Activated CD8-positive, alpha-beta memory T cell treated with anti-CD3 and anti-CD28 coated beads for 36 hours (primary cell): ENCODE measurements at regions not wholly inside any gene's neighbourhood (a gene's known extent, or its start where the extent isn't known, plus 50 kb on each side); places are given as distances from the start of the nearest gene placed in this dataset.
"Not testable (repeated sequence)": the region's sequence is repeated elsewhere in the genome, so short reads cannot be mapped to it uniquely, and the experiment has no call there.

Source experiments
- CTCF ChIA-PET: fragments of 350-600 bp; sonication (Branson Sonifier 250); formaldehyde crosslinking; loops from one replicate; lab custom pipeline; 2021; ENCODE audit warnings: antibody characterized with exemption; lab: Charles Lee
- POLR2A ChIA-PET: fragments of 350-600 bp; sonication (Branson Sonifier 250); formaldehyde crosslinking; loops from one replicate; lab custom pipeline; 2021; ENCODE audit warnings: antibody characterized with exemption; lab: Charles Lee

DNA sequence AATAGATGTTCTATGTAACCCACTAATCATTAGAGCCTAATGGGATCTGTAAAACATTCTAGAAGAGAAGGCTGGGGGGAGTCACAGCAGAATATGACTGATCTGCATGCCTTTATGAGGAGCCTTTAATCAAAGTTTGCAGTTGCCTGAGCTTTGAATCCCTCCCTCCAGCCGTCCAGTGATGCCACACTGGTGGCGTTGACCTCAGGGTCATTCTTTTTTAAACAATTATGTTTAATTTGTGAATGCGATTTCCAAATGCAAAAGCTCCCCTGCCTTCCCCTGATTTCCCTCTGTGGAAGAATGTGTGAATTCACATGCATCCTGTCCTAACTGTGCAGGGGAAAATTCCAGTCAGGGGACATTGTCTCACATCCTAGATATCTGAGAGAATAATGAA, 199.7 kb upstream of the GPR101 start:
- POLR2A ChIA-PET: no interaction called here
- CTCF ChIA-PET: no interaction called here

DNA sequence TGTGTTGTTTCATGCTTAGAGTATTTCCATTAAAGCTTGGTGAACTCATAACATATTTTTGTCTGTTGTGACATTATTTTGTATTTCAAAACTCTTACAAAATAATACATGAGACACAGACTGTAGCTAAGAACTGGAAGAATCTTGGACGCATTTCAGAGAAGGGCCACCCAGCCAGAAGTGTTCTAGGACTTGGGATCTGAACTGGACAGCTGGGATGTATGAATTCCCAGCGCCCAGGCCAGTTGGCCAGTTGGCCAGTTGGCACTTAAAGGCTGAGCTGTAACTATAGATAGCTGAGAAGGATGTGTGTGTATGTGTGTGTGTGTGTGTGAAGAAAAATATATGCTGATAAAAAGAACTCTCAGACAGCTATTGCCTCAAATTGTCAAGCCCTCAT, 193.4 kb upstream of the GPR101 start:
- CTCF ChIA-PET: no interaction called here
- POLR2A ChIA-PET: no interaction called here

DNA sequence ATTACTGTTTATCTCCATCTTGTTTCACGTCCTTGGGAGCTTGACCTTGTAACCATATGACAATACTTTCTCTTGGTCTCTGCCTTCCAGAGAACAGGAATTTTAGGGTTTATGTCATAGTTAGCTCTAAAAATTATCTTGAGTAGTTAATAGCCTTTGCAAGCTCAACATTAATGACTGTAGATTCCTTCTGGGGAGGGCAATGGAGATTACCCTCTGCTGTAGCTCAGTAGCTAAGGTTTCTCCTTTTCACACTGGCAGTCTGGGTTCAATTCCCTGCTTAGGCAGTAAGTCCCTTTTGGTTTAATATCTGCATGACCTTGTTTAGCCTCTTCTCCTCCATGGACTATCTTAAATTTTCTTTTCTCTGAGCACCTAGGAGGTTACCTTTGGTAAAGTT, 181.7 kb upstream of the GPR101 start:
- POLR2A ChIA-PET: no interaction called here
- CTCF ChIA-PET: no interaction called here

DNA sequence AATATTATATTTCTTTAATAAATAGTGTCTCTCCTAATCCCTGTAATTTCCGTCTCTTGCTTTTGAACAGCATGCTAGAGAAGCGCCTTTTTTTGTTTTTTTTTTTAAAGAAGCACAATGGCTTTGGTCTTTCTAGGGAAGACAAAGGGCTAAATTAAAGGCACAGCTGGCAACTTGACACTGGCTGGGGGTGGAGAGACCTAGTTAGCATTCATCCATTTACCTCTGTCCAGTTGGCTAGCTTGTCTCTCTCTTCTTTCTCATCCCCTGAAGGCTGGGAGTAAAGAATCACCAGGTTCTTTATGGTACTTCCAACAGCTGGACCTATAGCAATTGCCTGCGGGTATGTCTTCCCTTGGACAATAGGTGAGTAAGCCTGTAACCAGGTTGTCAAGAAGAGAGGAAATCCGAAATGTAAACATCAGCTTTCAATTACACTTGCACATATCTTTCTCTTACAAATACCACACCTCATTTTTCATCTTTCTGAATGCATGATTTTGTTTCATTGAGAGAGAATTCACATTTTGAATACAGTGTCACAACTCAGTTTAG, 178.4 kb upstream of the GPR101 start:
- ChIA-PET POLR2A (no interaction called here), CTCF (no interaction called here)

DNA sequence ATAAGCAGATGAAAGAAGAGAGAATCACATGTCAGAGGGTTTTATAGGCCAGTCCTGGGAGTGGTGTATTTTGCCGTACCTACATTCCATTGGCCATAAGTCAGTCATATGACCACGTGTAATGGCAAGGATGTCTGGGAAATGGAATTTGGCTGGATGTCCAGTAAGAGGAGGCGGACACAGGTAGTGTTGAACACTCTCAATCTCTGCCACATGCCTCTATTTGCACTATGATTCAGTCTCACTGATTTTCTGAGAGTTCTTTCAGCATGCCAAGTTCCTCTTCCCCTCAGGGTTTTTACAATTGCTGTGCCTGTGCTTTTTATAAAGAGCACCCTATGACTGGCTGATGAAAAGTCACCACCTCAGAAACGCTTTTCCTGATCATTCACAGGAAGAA, 164.2 kb upstream of the GPR101 start:
- POLR2A ChIA-PET: no interaction called here
- CTCF ChIA-PET: no interaction called here

DNA sequence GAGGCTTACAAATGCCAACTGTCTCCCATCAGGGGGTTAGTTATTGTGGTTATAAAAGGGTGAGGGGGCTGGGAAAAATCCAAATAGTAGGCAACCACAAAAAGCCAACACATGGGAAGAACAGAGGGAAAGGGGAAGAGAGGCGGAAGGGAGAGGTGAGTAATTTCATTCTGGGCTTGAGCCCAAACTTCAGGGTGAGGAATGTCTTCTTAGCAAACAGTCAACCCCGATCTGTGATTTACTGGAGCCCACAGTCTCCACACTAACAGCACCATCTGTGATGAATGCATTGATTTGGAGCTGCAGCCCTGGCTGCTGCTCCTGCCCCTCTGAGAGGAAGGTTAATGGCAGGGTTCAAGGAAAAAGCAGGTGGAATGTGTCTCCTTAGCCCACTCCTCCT, 162.2 kb upstream of the GPR101 start:
- POLR2A ChIA-PET: no interaction called here
- CTCF ChIA-PET: no interaction called here

DNA sequence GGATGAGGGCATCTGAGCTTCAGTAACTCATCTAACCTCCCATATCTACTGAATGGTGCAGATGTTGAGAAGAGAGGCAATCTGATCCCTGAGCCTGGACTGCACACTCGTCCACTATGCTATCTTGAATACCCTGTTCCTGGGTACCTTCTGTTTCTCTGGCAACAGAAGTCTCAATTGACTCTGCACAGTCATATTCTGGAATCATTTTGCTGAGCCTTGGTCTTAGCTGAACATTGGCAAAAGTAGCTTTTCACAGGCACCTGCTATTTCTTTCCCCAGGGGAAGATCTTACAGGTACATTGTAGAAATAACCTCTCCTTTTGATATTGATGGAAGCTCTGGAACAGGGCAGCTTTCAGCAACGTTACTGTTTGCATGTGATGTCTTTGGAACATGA, 161.5 kb upstream of the GPR101 start:
- POLR2A ChIA-PET: no interaction called here
- CTCF ChIA-PET: no interaction called here

DNA sequence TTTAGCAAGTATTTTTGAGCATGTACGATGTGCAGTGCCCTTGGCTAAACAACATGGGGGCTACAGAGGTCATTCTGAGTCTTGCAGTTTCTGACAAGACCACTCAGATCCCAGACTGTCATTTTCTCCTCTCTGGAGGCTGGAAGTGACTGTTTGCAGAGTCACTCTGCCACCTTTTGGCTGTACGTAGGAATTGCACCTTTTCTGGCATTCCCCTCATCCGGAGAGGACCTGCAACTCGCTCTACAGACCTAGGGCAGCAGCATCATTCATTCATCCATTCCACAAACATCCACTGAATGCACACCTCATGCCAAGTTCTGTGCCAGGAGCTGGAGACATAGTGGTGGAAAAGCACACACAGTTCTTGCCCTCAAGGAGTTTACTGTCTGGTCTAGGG, 160.4 kb upstream of the GPR101 start:
- POLR2A ChIA-PET: no interaction called here
- CTCF ChIA-PET: no interaction called here

DNA sequence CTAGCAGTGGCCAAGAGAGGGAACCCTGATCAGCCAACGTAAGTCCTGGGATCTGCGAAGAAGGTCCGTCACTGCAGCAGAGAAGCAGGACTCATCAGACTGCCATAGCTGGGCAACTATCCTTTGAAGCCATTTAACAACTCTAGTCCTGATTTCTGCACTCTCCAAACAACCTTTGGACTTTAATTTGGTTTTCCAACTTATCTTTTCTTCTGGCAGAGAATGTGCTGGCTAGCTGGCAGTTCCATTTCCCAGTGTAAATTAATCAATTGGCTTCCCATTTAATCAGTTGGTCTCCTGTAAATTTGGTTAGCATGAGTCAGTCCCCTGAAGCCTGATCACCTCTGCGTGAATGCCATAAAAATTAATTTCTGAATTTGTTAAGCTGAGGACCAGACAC, 153.7 kb upstream of the GPR101 start:
- CTCF ChIA-PET: no interaction called here
- POLR2A ChIA-PET: no interaction called here

DNA sequence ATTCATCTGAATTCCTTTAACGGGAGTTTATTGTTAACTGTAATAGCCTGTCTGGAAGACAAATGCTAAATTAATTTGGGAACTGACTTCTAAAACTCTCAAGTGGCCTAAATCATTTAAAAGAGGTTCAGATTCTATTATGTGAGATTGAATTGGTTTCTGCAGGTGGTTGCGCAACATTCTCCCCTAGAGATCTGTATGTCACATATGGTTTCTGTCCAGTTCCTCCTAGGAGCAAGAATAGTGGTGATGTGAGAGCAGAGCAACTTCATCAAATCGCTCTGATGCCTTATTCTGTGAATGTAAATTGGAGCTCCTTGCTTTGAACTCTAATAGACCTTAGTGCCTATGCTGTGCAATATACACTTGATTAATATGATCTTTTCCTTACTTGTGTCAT, 144.6 kb upstream of the GPR101 start:
- ChIA-PET POLR2A (no interaction called here), CTCF (no interaction called here)

DNA sequence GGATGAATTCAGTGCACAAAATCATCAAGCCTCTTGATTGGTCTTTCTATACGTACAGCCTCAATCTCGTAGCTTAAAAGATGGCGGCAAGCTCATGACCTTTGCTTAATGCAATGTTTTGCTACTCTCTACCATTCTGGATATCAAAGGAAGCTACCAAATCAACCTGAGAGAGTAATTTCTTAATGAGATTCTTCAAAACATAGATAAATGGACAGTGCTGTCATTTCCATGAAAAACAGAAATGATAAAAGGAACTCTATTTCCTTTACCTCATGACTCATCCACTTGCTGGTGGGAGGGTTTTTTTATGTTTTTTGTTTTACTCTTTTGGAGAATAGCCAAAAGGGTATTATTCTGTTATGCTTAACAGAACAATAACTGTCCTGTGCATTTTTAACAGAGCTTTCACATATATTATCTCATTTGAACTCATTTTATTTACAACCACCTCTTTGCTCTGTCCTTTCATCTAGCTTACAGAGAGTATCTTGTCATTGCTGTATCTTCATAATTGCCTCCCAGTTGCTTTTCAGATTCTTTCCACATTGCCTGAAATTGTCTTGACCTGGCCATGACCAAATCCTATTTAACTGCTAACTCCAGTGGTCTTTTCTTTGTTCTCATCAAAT, 138.6 kb upstream of the GPR101 start:
- ChIA-PET POLR2A (no interaction called here), CTCF (no interaction called here)

DNA sequence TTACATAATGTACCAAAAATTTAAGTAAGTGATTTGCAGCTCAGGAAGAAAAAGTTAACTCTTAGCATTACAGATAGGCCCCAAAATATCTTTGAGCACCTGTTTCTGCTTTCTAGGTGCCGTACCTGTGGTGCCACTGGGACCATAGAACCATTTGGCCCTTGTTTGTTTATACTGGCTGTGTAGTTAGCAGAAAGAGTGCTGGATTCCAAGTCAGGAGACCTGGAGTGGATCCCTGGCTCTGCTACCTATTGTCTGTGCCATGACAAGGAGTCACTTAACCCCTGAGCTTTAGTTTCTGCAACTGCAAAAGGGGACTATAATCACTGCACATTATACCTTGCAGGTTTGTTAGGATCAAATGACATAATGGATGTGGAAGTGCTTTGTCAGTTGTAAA, 137.8 kb upstream of the GPR101 start:
- ChIA-PET CTCF (no interaction called here), POLR2A (no interaction called here)

DNA sequence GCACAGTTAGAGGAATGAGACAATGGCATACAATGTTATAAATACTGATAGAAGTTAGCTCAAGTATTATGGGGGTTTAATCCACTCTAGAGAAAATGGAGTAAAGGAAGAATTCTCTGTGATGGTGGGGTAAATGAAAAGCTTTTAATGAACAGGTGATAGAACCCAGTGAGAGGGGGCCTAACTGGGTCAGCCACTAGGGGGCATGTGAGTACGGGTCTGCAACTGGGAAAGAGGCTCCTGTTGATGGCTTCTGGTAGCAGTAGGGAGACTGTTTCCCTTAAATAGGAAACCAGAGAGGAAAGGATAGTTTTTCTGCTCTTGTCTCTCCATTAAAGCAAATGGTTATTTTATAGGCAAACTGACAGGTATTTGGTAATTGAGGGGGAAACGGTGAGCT, 132.8 kb upstream of the GPR101 start:
- ChIA-PET CTCF (no interaction called here), POLR2A (no interaction called here)

DNA sequence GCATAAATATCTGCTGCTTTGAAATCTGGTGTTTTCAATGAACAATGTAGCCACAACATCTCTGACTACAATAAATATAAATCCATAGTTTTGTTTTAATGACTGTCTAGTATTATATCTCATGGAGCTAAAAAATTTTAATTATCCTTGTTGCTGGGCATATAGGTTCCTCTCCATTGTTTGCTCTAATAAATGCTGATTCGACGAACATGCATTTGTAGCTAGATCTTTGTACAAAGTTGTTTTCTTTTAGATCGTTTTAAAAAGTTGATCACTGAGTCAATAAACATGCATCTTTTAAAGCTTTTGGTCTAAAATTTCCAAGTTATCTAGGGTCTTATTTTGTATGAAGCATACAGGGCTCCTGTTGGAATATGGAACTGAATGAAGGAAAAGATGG, 130.5 kb upstream of the GPR101 start:
- ChIA-PET CTCF (no interaction called here), POLR2A (no interaction called here)

DNA sequence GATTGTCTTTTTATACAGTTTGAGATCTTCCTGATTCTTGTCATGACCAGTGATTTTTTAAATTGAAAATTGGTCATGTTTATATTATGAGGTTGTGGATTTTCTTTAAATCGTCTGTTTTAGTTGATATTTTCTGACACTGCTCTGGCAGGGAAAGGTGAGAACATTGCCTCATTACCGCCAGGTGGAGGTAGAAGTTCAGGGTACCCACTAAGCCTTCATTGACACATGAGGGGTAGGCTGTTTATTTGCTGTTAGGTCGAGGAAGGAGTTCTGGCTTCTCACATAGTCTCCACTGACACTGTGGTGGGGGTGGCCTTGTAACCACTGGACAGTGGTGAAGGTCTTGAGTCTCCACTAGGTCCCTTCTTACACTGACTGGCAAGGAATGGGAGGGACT, 117.6 kb upstream of the GPR101 start:
- POLR2A ChIA-PET: no interaction called here
- CTCF ChIA-PET: no interaction called here

DNA sequence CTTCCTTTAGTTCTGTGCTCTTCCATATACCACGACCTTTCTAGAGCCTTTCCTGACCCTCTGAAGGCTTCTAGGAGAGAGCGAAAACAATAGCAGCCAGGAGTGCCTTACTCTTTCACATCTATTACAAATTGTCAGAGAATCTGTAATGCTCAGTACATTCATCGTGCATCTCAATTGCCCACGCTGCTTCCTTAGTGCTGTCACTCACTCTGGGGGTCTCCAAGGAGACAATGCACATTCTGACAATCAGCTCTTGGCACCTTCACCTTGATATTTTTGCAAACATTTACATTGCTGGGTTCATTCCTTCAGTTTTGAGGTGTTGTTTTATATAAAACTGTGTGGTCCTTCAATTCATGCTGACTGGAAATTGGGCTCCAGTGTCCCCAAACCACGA, 110.1 kb upstream of the GPR101 start:
- CTCF ChIA-PET: no interaction called here
- POLR2A ChIA-PET: no interaction called here

DNA sequence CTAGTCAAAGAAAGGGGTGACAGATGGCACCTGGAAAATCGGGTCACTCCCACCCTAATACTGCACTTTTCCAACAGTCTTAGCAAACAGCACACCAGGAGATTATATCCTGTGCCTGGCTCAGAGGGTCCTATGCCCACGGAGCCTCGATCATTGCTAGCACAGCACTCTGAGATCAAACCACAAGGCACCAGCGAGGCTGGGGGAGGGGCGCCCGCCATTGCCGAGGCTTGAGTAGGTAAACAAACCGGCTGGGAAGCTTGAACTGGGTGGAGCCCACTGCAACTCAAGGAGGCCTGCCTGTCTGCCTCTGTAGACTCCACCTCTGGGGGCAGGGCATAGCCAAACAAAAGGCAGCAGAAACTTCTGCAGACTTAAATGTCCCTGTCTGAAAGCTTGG, 88.9 kb upstream of the GPR101 start:
- POLR2A ChIA-PET, CTCF ChIA-PET: not testable (repeated sequence)

DNA sequence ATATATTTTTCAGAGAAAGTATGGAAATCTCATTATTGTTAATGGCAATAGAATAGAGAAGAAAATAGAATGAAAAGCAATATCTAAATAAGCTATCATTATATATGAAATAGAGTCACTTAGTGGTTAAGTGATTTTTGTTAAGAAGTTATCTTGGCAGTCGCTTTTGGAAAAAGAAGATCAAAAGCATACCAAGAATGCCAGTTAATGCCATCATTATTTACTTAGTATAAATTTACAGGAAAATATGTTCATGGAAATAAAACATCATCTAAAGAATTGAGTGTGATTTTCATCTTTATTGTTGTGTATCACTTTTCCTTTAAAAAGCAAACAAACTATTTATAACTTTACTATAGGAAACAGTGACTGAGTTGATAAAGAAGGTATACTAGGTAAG, 85.3 kb upstream of the GPR101 start:
- POLR2A ChIA-PET: no interaction called here
- CTCF ChIA-PET: no interaction called here

DNA sequence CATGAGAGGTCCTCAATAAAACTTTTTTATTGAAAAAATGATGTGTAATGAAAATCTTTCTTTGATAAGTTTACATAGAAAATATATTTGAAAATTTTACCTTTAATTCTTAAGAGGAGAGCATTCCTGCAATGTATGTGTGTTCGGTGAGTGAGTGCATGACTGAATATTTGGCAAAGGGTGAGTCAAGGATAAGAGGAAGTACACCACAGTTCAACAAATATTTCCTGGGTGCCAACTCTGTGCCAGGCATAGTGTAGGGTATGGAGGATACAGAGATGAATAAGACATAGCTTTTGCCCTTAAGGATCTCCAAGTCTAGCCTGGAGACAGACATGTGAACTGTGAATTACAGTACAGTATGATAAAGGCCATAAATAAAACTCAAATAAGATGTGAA, 84.7 kb upstream of the GPR101 start:
- POLR2A ChIA-PET: no interaction called here
- CTCF ChIA-PET: no interaction called here

DNA sequence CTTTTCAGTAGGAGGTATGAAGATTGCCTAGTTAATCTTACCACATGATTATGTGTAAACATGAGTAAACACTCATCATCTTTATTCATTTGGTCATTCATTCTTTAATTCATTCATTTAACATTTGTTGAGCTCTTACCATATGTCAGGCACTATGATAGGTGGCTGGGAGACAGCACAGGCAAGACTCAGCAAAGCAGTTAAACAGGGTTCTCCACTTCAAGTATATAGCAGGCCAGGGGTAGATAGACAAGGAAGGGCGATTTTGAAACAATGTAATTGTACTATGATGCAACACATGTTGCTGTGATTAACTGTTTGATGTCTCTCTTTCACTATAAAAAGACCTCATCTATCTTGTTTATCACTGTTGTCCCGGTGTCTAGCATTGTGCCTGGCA, 84.3 kb upstream of the GPR101 start:
- POLR2A ChIA-PET: no interaction called here
- CTCF ChIA-PET: no interaction called here

DNA sequence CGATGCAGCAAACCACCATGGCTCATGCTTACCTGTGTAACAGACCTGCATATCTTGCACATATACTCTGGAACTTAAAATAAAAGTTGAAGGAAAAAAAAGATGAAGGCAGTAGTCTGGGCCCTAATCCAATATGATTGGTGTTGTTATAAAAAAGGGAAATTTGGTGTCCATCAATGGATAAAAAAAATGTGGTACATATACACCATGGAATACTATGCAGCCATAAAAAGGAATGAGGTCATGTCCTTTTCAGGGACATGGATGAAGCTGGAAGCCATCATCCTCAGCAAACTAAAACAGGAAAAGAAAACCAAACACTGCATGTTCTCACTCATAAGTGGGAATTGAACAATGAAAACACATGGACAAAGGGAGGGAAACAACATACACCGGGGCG, 74.1 kb upstream of the GPR101 start:
- POLR2A ChIA-PET, CTCF ChIA-PET: not testable (repeated sequence)

DNA sequence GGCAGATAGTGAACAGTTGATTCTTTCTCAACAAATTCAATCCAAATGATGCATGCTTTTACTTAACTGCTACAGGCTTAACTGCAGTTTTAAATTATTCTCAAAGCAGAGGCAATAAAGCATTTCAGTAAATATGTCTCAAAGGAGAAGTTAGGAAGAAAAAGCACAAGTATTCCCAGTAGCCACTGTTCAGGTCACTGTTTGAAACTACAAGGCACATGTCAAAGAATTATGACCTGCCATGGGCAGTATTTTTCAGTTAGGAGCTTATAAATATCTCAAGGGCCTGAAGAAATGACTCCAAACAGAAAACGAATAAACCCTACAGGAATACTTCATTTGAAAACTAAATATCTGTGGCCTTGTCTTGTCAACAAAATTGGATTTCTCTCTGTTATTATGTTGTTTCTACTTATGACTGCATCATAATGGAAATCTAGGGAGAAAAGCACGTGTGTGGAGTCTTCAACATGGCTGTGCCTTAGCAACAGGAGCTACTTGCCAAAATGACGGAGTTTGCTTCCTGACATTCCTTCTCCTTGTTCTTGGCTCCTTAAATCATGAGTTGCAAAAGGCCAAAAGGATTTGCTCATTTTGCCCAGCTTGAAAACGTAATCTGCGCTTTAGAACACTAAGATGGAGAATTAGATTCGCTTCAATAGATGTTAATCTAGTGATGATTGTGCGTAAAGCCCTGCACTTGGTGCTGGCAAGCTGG, 67.6 kb upstream of the GPR101 start:
- POLR2A ChIA-PET: no interaction called here
- CTCF ChIA-PET: no interaction called here
